ENCODE measurements at regions not wholly inside any gene's neighbourhood (a gene's known extent, or its start where the extent isn't known, plus 50 kb on each side); places are given as distances from the start of the nearest gene placed in this dataset.

- TF ChIP-seq CTCF (IDR thresholded peaks at IDR 0.05; ENCODE audit: poor library complexity, severe bottlenecking), result no peak
- no peak for TF ChIP-seq EZH2 (IDR thresholded peaks at IDR 0.05; ENCODE audit: borderline replicate concordance, insufficient read depth, low read length, poor library complexity, severe bottlenecking)
- no peak for TF ChIP-seq EP300 (conservative IDR thresholded peaks at IDR 0.05; ENCODE audit: poor library complexity, severe bottlenecking)
Observed at GRCh38 chr6:4692664-4693063, 83.5 kb upstream of the CDYL start.
